OCI-LY7 (cell line): ENCODE measurements at regions not wholly inside any gene's neighbourhood (a gene's known extent, or its start where the extent isn't known, plus 50 kb on each side); places are given as distances from the start of the nearest gene placed in this dataset.

Source experiments
- BruUV-seq: library from RNA; stranded (reverse); fragments of 400-500 nt; replicated peaks from 2 replicates; lab custom pipeline; 2021; lab: Mats Ljungman, UMichigan
- CTCF ChIA-PET: fragments of 300-600 bp; sonication (Branson Sonifier 250); formaldehyde crosslinking; loops from one replicate; lab custom pipeline; 2022; ENCODE audit warnings: antibody characterized with exemption; ENCODE audit not compliant: unreplicated experiment; lab: Charles Lee
- POLR2A ChIA-PET: fragments of 300-600 bp; sonication (Branson Sonifier 250); formaldehyde crosslinking; loops from one replicate; lab custom pipeline; 2022; ENCODE audit warnings: antibody characterized with exemption; lab: Charles Lee
- DNase-seq: peaks from one replicate; pipeline ENCODE4 v3.0.0-alpha.2; 2015; ENCODE audit warnings: low spot score
- H2AFZ ChIP-seq: fragments of 200-600 bp; sonication (generic), shearing (Covaris generic); 2 replicates; pipeline ENCODE4 v1.6.1; 2014; ENCODE audit warnings: mild to moderate bottlenecking, antibody characterized with exemption, low read length, moderate library complexity
- H3K27ac ChIP-seq: fragments of 200-600 bp; sonication (generic); 2 replicates; pipeline ENCODE4 v1.5.1; 2014; ENCODE audit warnings: mixed run types, low read depth, mild to moderate bottlenecking, moderate library complexity, low read length, inconsistent platforms; ENCODE audit not compliant: poor library complexity, severe bottlenecking
- H3K36me3 ChIP-seq: fragments of 200-600 bp; sonication (generic); 2 replicates; pipeline ENCODE4 v1.6.1; 2014; ENCODE audit warnings: mild to moderate bottlenecking, antibody characterized with exemption, low read length, moderate library complexity, mixed read lengths; ENCODE audit not compliant: insufficient read depth
- H3K4me1 ChIP-seq: fragments of 200-600 bp; sonication (generic); 2 replicates; pipeline ENCODE4 v1.5.1; 2014; ENCODE audit warnings: mild to moderate bottlenecking, low read length; ENCODE audit not compliant: insufficient read depth, poor library complexity, severe bottlenecking
- H3K4me2 ChIP-seq: fragments of 200-600 bp; sonication (generic); 2 replicates; pipeline ENCODE4 v1.6.1; 2014; ENCODE audit warnings: mild to moderate bottlenecking, low read length
- H3K4me3 ChIP-seq: fragments of 200-600 bp; sonication (generic); 2 replicates; pipeline ENCODE4 v1.5.1; 2014; ENCODE audit warnings: mild to moderate bottlenecking, low read depth, low read length; ENCODE audit not compliant: poor library complexity, severe bottlenecking
- H3K79me2 ChIP-seq: fragments of 200-600 bp; sonication (generic); 2 replicates; pipeline ENCODE4 v1.6.1; 2016; ENCODE audit warnings: low read depth, mild to moderate bottlenecking, low read length, moderate library complexity, mixed read lengths; ENCODE audit not compliant: insufficient read depth
- H3K9me2 ChIP-seq: fragments of 200-600 bp; sonication (generic); 2 replicates; pipeline ENCODE4 v1.6.1; 2016; ENCODE audit warnings: mild to moderate bottlenecking, low read length, mixed read lengths; ENCODE audit not compliant: insufficient read depth
- H3K9me3 ChIP-seq: fragments of 200-600 bp; sonication (generic); 2 replicates; pipeline ENCODE4 v1.6.1; 2014; ENCODE audit warnings: mild to moderate bottlenecking, mixed run types, low read length, mixed read lengths
- H4K20me1 ChIP-seq: fragments of 200-600 bp; sonication (generic); 2 replicates; pipeline ENCODE4 v1.6.1; 2014; ENCODE audit warnings: mild to moderate bottlenecking, antibody characterized with exemption, low read length, moderate library complexity, mixed read lengths; ENCODE audit not compliant: insufficient read depth
- EZH2phosphoT487 ChIP-seq: fragments of 200-600 bp; sonication (generic); IDR thresholded peaks from 2 replicates; pipeline ENCODE4 v1.6.1; 2018; ENCODE audit warnings: low read depth, borderline replicate concordance, mild to moderate bottlenecking, mixed run types, antibody characterized with exemption, low read length, moderate library complexity, mixed read lengths
- intact Hi-C: fragments of 100-400 bp; cut with micrococcal nuclease; formaldehyde crosslinking; loops from one replicate; pipeline ENCODE4 v1.10.0; 2022; ENCODE audit not compliant: unreplicated experiment
- TF ChIP-seq, protein P1 (sequence below): fragments of 200-600 bp; sonication (generic); conservative IDR thresholded peaks from 2 replicates; pipeline ENCODE4 v1.5.1; 2014; ENCODE audit warnings: mild to moderate bottlenecking, antibody characterized with exemption, low read length, moderate library complexity, mixed read lengths

- BruUV-seq = no TSS peak
- no peaks in the 10 kb centered on the region for H3K79me2 ChIP-seq
- CTCF ChIA-PET = no interaction called here
- no peak for DNase-seq
- H3K27ac ChIP-seq = no peak overlapping the region
- H3K9me2 ChIP-seq = no peaks in the 10 kb centered on the region
- TF ChIP-seq, protein P1, sequence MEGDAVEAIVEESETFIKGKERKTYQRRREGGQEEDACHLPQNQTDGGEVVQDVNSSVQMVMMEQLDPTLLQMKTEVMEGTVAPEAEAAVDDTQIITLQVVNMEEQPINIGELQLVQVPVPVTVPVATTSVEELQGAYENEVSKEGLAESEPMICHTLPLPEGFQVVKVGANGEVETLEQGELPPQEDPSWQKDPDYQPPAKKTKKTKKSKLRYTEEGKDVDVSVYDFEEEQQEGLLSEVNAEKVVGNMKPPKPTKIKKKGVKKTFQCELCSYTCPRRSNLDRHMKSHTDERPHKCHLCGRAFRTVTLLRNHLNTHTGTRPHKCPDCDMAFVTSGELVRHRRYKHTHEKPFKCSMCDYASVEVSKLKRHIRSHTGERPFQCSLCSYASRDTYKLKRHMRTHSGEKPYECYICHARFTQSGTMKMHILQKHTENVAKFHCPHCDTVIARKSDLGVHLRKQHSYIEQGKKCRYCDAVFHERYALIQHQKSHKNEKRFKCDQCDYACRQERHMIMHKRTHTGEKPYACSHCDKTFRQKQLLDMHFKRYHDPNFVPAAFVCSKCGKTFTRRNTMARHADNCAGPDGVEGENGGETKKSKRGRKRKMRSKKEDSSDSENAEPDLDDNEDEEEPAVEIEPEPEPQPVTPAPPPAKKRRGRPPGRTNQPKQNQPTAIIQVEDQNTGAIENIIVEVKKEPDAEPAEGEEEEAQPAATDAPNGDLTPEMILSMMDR = no peak
- TF ChIP-seq EZH2phosphoT487 = no peak
- POLR2A ChIA-PET = no interaction called here
- no peak overlapping the region for H3K4me2 ChIP-seq
- H4K20me1 ChIP-seq = no peaks in the 10 kb centered on the region
- no peaks in the 10 kb centered on the region for H3K36me3 ChIP-seq
- no peak overlapping the region for H3K4me3 ChIP-seq
- H2AFZ ChIP-seq = no peak overlapping the region
- no peaks in the 10 kb centered on the region for H3K4me1 ChIP-seq
- intact Hi-C loops = no loop called here
- no peaks in the 10 kb centered on the region for H3K9me3 ChIP-seq
Measured at GRCh38 chr6:141024526-141024925, 1108.2 kb upstream of the GJE1 start.

- POLR2A ChIA-PET = no interaction called here
- Histone ChIP-seq H3K4me2 (no peak overlapping the region), H3K79me2 (no peaks in the 10 kb centered on the region), H3K9me3 (no peaks in the 10 kb centered on the region), H3K4me3 (no peak overlapping the region), H3K9me2 (no peaks in the 10 kb centered on the region), H4K20me1 (no peaks in the 10 kb centered on the region), H3K4me1 (no peaks in the 10 kb centered on the region), H3K27ac (no peak overlapping the region), H3K36me3 (no peaks in the 10 kb centered on the region), H2AFZ (no peak overlapping the region)
- no TSS peak for BruUV-seq
- no peak for DNase-seq
- intact Hi-C loops = no loop called here
- CTCF ChIA-PET = no interaction called here
- no peak for TF ChIP-seq EZH2phosphoT487
- TF ChIP-seq, protein P1 = no peak
Measured at GRCh38 chr6:141017941-141018340, 1114.8 kb upstream of the GJE1 start.

DNA sequence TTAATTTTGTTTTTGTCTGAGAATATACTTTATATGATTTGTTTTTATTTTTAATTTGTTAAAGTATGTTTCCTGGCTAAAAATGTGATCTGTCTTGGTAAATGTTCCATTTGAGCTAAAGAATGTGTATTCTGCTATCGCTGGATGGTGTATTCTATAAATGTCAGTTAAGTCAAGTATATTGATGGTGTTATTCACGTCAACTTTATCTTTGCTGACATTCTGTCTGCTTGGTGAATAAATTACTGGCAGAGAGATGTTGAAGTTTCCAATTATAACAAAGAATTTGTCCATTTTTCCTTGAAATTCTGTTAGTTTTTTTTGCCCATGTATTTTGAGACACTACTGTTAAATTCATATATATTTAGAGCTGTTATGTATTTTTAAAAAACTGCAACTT, 1131.8 kb upstream of the GJE1 start:
- intact Hi-C loops = no loop called here

More for the DNA sequence above, 1131.8 kb upstream of the GJE1 start:
- Histone ChIP-seq H3K79me2 (no peaks in the 10 kb centered on the region), H3K9me2 (no peaks in the 10 kb centered on the region), H4K20me1 (no peaks in the 10 kb centered on the region), H3K4me1 (no peaks in the 10 kb centered on the region), H3K9me3 (no peaks in the 10 kb centered on the region), H3K36me3 (no peaks in the 10 kb centered on the region), H3K27ac (no peak overlapping the region), H3K4me3 (no peak overlapping the region), H3K4me2 (no peak overlapping the region), H2AFZ (no peak overlapping the region)
- no peak for TF ChIP-seq EZH2phosphoT487
- TF ChIP-seq, protein P1 = no peak
- BruUV-seq = no TSS peak
- CTCF ChIA-PET = no interaction called here
- DNase-seq = no peak
- POLR2A ChIA-PET = interaction anchor here (1.0 kb wide), 1 partner anchor 16 kb away, joined by 3 read pairs; no protein-coding TSS in a partner anchor
